ENCODE measurements at regions not wholly inside any gene's neighbourhood (a gene's known extent, or its start where the extent isn't known, plus 50 kb on each side); places are given as distances from the start of the nearest gene placed in this dataset.

- no peak overlapping the region for H3K27ac ChIP-seq (ENCODE audit: low read length)
These were observed 194.0 kb upstream of the IRX1 start for GRCh38 chr5:3401635-3402034.

DNA sequence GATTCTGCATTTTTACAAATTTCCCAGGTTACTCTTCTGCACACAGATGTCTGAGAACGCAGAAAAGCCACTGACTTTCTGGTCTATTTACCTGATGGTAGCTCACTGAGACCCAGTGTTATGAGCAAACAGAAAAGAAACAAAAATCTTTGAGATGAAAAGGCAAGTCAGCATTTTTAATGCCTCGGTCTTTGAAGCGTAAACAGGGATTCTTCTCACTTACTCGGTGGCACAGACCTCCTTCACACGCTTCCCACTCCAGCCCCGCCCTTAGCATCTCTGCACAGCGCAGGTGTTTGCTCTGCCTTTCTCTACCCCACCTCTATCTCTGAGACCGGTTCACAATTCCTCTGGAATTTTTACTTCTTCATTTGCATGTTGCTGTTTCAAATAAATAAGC, 195.0 kb upstream of the IRX1 start:
- Histone ChIP-seq H3K36me3 (ENCODE audit: control insufficient read depth, insufficient read depth, low read length) (no peaks in the 10 kb centered on the region), H3K4me3 (ENCODE audit: low read length) (no peak overlapping the region), H3K4me1 (ENCODE audit: control insufficient read depth, insufficient read depth, low read length) (no peaks in the 10 kb centered on the region), H3K27me3 (ENCODE audit: control insufficient read depth, insufficient read depth, low read length) (no peaks in the 10 kb centered on the region), H3K27ac (ENCODE audit: low read length) (no peak overlapping the region), H3K9me3 (ENCODE audit: control insufficient read depth, insufficient read depth, low read length) (no peaks in the 10 kb centered on the region)
- no peak for DNase-seq (ENCODE audit: low read depth, low spot score)
- WGBS (ENCODE audit: insufficient coverage, insufficient read length): no CpG with 5 or more reads among the region's 8 CpGs

More at GRCh38 chr5:3401635-3402034, 194.0 kb upstream of the IRX1 start:
- no CpG with 5 or more reads among the region's 8 CpGs for WGBS (ENCODE audit: insufficient coverage, insufficient read length)
- no peaks in the 10 kb centered on the region for H3K27me3 ChIP-seq (ENCODE audit: control insufficient read depth, insufficient read depth, low read length)
- no peaks in the 10 kb centered on the region for H3K36me3 ChIP-seq (ENCODE audit: control insufficient read depth, insufficient read depth, low read length)
- H3K9me3 ChIP-seq (ENCODE audit: control insufficient read depth, insufficient read depth, low read length): no peaks in the 10 kb centered on the region
- DNase-seq (ENCODE audit: low read depth, low spot score): no peak
- no peak overlapping the region for H3K4me3 ChIP-seq (ENCODE audit: low read length)
- H3K4me1 ChIP-seq (ENCODE audit: control insufficient read depth, insufficient read depth, low read length): no peaks in the 10 kb centered on the region

DNA sequence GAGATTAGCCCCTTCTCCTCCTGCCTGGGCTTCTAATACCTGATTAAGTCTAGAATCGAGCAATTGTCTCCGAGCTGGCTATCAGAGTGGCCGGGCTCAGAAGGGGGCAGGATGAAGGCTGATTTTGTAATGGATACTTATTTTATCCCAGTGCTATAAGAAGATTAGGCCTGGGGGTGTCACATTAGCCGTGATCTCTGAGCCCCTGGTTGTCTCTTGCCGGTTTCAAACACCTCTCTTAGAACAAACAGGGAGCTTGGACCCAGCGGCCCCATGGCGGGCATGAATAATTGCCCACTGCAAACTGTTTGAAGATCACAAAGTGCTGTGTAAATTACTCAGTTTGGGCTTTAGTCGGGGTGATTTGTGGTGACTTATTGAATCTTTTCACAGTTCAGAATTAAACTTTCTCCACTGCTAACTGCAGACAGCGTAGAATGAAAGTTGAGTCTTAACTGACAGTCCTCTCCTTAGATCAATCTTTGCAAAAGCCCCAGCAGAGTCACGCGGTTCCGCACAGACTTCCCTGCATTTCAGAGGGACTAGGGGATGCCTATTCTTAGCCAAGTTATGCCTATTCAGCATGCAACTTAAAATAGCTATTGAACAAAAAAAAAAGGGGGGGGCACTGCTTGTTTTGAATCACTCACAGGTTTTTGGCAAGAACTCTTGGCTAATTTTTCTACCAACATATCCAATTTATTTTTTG, 200.6 kb upstream of the IRX1 start:
- Histone ChIP-seq H3K4me3 (ENCODE audit: low read length) (no peak overlapping the region), H3K4me1 (ENCODE audit: control insufficient read depth, insufficient read depth, low read length) (no peaks in the 10 kb centered on the region; the same call in 1 of the 2 replicates), H3K27ac (ENCODE audit: low read length) (no peak overlapping the region), H3K36me3 (ENCODE audit: control insufficient read depth, insufficient read depth, low read length) (no peaks in the 10 kb centered on the region), H3K9me3 (ENCODE audit: control insufficient read depth, insufficient read depth, low read length) (no peaks in the 10 kb centered on the region), H3K27me3 (ENCODE audit: control insufficient read depth, insufficient read depth, low read length) (no peaks in the 10 kb centered on the region)
- no peak for DNase-seq (ENCODE audit: low read depth, low spot score)
- no CpG with 5 or more reads among the region's 12 CpGs for WGBS (ENCODE audit: insufficient coverage, insufficient read length)

- H3K27ac ChIP-seq (ENCODE audit: low read length): no peak overlapping the region
- DNase-seq (ENCODE audit: low read depth, low spot score): no peak
- H3K27me3 ChIP-seq (ENCODE audit: control insufficient read depth, insufficient read depth, low read length): no peaks in the 10 kb centered on the region
- no peaks in the 10 kb centered on the region for H3K9me3 ChIP-seq (ENCODE audit: control insufficient read depth, insufficient read depth, low read length)
- H3K4me3 ChIP-seq (ENCODE audit: low read length): no peak overlapping the region
- WGBS (ENCODE audit: insufficient coverage, insufficient read length): no CpG with 5 or more reads among the region's 24 CpGs
- H3K36me3 ChIP-seq (ENCODE audit: control insufficient read depth, insufficient read depth, low read length): no peaks in the 10 kb centered on the region
- H3K4me1 ChIP-seq (ENCODE audit: control insufficient read depth, insufficient read depth, low read length): no peaks in the 10 kb centered on the region; the same call in 1 of the 2 replicates
These were observed 201.6 kb upstream of the IRX1 start for GRCh38 chr5:3393920-3394597.

DNA sequence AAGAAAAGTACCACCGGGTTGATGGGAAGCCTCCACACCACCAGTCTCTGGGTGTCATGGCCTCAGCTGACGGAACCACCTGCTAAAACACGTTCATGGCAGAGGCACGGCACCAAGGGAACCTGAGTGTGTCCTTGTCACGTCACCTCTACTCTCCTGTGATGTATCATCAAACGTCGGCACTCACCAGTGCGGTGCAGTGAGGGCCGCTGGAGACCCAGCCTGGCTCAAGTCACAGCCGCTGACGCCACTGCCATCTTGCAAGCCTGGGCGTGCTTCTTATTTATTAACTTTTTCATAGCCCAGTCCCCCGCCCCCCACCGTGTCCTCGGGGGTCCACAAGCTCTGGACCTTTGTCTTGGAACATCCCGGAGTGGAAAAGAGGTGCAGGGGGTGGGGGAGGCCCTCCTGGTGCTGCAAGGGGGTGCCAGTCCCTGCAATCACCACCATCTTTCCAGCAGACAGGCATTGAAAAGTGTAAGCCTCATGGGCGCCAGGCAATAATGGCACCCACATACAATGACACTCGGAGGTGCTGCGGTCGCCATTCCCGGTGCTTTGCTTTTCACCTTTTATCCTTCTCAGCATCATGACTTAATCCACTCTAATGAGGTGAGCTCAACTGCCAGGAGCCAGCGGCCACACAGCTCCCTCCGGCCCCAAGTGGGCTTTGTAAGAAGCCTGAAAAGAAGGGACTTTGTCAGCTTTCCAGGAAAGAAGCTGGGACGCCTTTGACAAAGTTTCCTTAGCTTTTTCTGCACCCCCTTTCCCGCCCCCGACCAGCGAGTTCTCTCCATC, 202.3 kb upstream of the IRX1 start:
- Histone ChIP-seq H3K9me3 (ENCODE audit: control insufficient read depth, insufficient read depth, low read length) (no peaks in the 10 kb centered on the region), H3K36me3 (ENCODE audit: control insufficient read depth, insufficient read depth, low read length) (no peaks in the 10 kb centered on the region), H3K27me3 (ENCODE audit: control insufficient read depth, insufficient read depth, low read length) (no peaks in the 10 kb centered on the region), H3K4me1 (ENCODE audit: control insufficient read depth, insufficient read depth, low read length) (no peaks in the 10 kb centered on the region; the same call in 1 of the 2 replicates), H3K4me3 (ENCODE audit: low read length) (no peak overlapping the region), H3K27ac (ENCODE audit: low read length) (no peak overlapping the region)
- DNase-seq (ENCODE audit: low read depth, low spot score): no peak
- WGBS (ENCODE audit: insufficient coverage, insufficient read length): no CpG with 5 or more reads among the region's 27 CpGs

- Histone ChIP-seq H3K9me3 (ENCODE audit: control insufficient read depth, insufficient read depth, low read length) (no peaks in the 10 kb centered on the region), H3K27ac (ENCODE audit: low read length) (no peak overlapping the region), H3K4me3 (ENCODE audit: low read length) (no peak overlapping the region), H3K27me3 (ENCODE audit: control insufficient read depth, insufficient read depth, low read length) (no peaks in the 10 kb centered on the region), H3K4me1 (ENCODE audit: control insufficient read depth, insufficient read depth, low read length) (no peaks in the 10 kb centered on the region; the same call in 1 of the 2 replicates), H3K36me3 (ENCODE audit: control insufficient read depth, insufficient read depth, low read length) (no peaks in the 10 kb centered on the region)
- no peak for DNase-seq (ENCODE audit: low read depth, low spot score)
- no CpG with 5 or more reads among the region's 6 CpGs for WGBS (ENCODE audit: insufficient coverage, insufficient read length)
These were observed 203.2 kb upstream of the IRX1 start for GRCh38 chr5:3392306-3392939.

- no peaks in the 10 kb centered on the region; the same call in 1 of the 2 replicates for H3K4me1 ChIP-seq (ENCODE audit: control insufficient read depth, insufficient read depth, low read length)
- WGBS (ENCODE audit: insufficient coverage, insufficient read length): no CpG with 5 or more reads among the region's 7 CpGs
- H3K27ac ChIP-seq (ENCODE audit: low read length): no peak overlapping the region
- H3K27me3 ChIP-seq (ENCODE audit: control insufficient read depth, insufficient read depth, low read length): no peaks in the 10 kb centered on the region
- H3K9me3 ChIP-seq (ENCODE audit: control insufficient read depth, insufficient read depth, low read length): no peaks in the 10 kb centered on the region
- H3K36me3 ChIP-seq (ENCODE audit: control insufficient read depth, insufficient read depth, low read length): no peaks in the 10 kb centered on the region
- no peak for DNase-seq (ENCODE audit: low read depth, low spot score)
- no peak overlapping the region for H3K4me3 ChIP-seq (ENCODE audit: low read length)
These were observed 204.4 kb upstream of the IRX1 start for GRCh38 chr5:3391210-3391609.

DNA sequence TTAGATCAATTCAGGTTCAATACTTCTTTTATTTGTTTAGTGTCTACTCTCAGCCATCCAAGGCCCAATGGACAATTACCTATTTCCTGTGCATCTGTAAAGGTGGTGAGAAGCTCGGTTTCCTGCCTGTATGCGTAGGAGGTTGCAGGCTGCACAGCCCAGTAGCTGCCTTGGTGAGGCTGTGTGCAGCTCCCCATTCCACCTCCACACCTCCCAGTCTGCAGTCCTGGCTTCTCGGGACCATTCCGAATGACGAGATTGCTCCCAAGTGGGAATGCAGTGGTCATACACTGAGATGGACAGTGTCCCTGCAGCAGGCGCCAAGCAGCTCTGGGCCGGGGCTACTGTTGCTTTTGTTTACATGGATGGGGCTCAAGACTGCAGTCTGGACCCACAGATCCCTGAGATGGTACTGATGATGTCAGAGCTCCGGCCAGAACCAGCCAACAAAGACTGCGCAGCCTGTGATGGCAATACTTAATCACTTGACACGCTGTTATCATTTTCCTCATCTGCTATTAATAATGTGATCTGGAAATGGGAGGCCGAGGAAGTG, 206.1 kb upstream of the IRX1 start:
- Histone ChIP-seq H3K4me3 (ENCODE audit: low read length) (no peak overlapping the region), H3K27me3 (ENCODE audit: control insufficient read depth, insufficient read depth, low read length) (no peaks in the 10 kb centered on the region), H3K27ac (ENCODE audit: low read length) (no peak overlapping the region), H3K9me3 (ENCODE audit: control insufficient read depth, insufficient read depth, low read length) (no peaks in the 10 kb centered on the region), H3K36me3 (ENCODE audit: control insufficient read depth, insufficient read depth, low read length) (no peaks in the 10 kb centered on the region), H3K4me1 (ENCODE audit: control insufficient read depth, insufficient read depth, low read length) (no peaks in the 10 kb centered on the region; the same call in 1 of the 2 replicates)
- no peak for DNase-seq (ENCODE audit: low read depth, low spot score)
- WGBS (ENCODE audit: insufficient coverage, insufficient read length): no CpG with 5 or more reads among the region's 11 CpGs

DNA sequence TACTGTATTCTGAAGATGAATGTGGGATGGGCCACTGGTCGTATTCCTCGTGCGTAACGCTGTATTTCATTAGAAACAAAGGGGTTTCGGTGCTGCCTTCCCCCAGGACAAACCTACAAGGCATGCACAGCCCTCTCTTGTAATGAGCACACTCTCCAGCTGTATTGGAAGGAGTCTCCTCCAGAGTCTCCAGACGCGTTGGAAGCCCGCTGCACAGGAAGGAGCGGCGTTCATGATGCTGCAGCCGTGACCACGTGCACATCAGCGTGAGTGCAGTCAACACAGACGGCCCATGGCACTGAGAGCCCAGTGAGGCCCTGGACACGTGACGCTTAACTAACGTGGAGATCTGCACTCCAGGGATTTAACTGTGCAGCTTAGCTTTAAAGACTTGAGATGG, 209.0 kb upstream of the IRX1 start:
- no peaks in the 10 kb centered on the region; the same call in 1 of the 2 replicates for H3K4me1 ChIP-seq (ENCODE audit: control insufficient read depth, insufficient read depth, low read length)
- no peaks in the 10 kb centered on the region for H3K27me3 ChIP-seq (ENCODE audit: control insufficient read depth, insufficient read depth, low read length)
- no CpG with 5 or more reads among the region's 17 CpGs for WGBS (ENCODE audit: insufficient coverage, insufficient read length)
- no peak for DNase-seq (ENCODE audit: low read depth, low spot score)
- H3K27ac ChIP-seq (ENCODE audit: low read length): no peak overlapping the region
- H3K9me3 ChIP-seq (ENCODE audit: control insufficient read depth, insufficient read depth, low read length): no peaks in the 10 kb centered on the region
- H3K4me3 ChIP-seq (ENCODE audit: low read length): no peak overlapping the region
- no peaks in the 10 kb centered on the region for H3K36me3 ChIP-seq (ENCODE audit: control insufficient read depth, insufficient read depth, low read length)

Measured in iPS DF 6.9 (cell line).